Heart left ventricle (tissue), 13 donors: ENCODE measurements at regions not wholly inside any gene's neighbourhood (a gene's known extent, or its start where the extent isn't known, plus 50 kb on each side); places are given as distances from the start of the nearest gene placed in this dataset.

Experiments
- CTCF ChIP-seq, 12 donors: fragments of 200-600 bp; sonication (generic) in 4 of 12; IDR thresholded peaks; one replicate each; pipeline versions ENCODE4 v1.5.0 to v1.8.0; 2018 to 2022; ENCODE audit warnings: antibody characterized with exemption in 12 of 12, mild to moderate bottlenecking in 5 of 12
- POLR2A ChIP-seq, 2 donors: fragments of 450-650 bp; IDR thresholded peaks; one replicate each; pipeline ENCODE4 v1.6.1; 2017; ENCODE audit warnings: antibody characterized with exemption in 2 of 2, mild to moderate bottlenecking in 2 of 2, moderate library complexity in 2 of 2
- donor health status: ischemic (EF 13 %, LVEDD 7.1; RV severe dilation, severe dysfunction).
- donor health status: DM: no; HTN: yes; CAD: no.
- donor health status: DM: no; HTN: no; CAD: no.
- donor health status: ischemic (EF 25% LVEDD 6.9; RV normal size, moderate dysfunction).
- donor health status: ischemic (EF 25% LVEDD 5.7; RV mildly dilated, moderate dysfunction).
- donor health status: ischemic (EF 35%, LVEDD 5.7; RV mildly dilated, moderate dysfunction).
- donor health status: nonischemic (EF 11% LVEDD 7.7; RV severe dilation, severe dysfunction).
- donor health status: DM: yes; HTN: yes; CAD: no.
- donor health status: PGD.
- donor health status: ischemic (EF 29% LVEDD 5.4; RV normal size, mild dysfunction).
- donor health status: nonischemic (EF 23%, LVEDD 6.1; RV moderate dilation, normal function).

GRCh38 chr12:19030603-19031002, 98.9 kb upstream of the PLEKHA5 start:
- TF ChIP-seq POLR2A (IDR thresholded peaks at IDR 0.05), result no peak
- no peak for TF ChIP-seq CTCF (IDR thresholded peaks at IDR 0.05)
